HG02678 (cell line): ENCODE measurements at regions not wholly inside any gene's neighbourhood (a gene's known extent, or its start where the extent isn't known, plus 50 kb on each side); places are given as distances from the start of the nearest gene placed in this dataset.

Experiments
- ATAC-seq: cut with Tn5 transposase; IDR thresholded peaks from one replicate; pipeline ENCODE4 v1.9.1; 2021; ENCODE audit warnings: mild to moderate bottlenecking, moderate library complexity; ENCODE audit not compliant: unreplicated experiment

DNA sequence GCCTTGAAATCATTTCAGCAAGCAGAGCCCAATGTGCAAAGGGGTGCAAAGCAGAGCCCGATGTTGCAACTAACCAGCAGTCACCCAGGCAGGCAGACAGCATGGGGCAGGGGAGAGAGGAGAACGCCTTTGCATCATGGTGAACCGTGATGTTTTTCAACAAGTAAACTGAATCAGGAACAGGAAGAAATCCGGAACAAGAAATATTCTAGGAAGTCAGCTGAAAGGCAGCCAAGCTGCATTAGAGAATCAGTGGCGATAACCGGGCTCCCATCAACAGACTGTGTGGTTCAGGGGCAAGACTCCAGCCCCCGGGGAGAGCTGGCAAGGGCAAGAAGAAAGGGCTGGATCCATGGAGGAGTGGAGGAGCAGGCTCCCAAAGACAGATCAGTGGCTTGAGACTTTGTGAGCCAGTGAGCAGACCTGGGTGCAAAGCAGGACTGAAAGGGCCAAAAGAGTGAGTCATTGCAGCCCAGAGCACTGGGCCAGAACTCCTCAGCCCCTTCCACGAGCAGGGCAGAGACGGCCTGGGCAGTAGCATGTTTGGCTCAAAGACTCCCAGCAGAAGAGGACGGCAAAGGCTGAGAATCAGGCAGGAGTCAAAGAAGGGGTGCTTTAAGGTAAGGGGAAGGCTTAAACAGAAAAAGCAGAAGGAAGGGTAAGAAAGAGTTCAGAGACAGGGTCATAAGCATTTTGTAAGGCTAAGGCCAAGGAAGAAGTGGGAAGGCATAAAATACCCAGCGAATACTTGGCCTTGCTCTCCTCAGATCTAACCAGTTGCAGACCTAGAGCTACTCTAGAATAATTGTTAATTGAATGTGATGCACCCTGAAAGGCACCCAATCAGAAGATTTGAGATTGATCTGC lies 155.0 kb downstream of the SETD4 start:
- ATAC-seq = no peak

DNA sequence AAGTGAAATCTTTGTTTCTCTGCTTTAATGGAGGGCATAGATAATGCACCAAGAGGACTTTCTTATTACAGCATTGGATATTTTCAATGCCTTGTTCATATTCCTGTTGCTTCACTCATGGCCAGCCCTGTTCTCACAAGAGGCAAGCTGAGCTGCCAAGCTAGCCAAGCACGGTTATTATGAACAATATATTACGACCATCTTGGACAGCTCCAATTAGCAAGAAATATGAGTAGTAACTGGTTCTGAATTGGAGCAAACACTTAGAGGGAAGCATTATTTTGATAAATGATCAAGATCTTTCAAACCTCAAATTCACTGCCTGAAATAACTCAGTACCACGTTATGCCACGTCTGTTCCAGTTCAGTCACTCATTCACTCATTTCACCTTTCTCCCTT lies 159.8 kb downstream of the SETD4 start:
- ATAC-seq = no peak

DNA sequence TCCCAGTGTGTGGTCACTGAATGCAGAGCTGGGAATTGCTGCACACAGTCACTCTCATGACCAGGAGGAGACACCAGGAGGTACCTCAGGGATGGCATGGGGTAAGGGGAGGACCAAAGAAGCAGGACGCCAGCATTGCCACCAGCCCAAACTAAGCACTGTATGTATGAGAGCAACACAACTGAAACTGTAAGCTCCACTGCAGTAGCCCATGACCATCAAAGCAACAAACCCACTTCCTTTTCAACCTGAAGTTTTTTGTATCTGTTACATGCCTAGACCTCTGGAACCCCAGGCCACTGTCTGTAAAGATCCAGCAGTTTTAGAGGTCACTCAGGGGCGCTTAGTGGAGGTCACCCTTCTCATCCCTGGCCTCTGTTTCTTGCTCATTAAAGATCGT lies 164.3 kb downstream of the SETD4 start:
- ATAC-seq = no peak

DNA sequence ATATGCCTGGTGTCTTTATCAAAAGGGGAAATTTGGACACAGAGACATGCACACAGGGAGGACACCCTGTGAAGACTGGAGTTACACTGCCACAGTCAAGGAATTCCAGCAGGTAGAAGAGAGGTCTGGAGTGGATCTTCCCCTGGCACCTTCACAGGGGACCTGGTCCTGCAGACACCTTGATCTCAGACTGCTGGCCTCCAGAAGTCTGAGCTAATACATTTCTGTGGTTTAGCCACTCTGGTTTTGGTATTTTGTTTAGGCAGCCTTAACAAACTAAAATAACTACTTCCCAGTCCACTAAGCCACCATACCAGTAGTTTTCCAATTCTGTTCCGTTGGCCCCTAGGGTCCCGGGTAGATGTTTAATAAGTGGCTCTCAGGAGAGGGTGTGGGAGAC lies 164.7 kb downstream of the SETD4 start:
- no peak for ATAC-seq

- ATAC-seq = no peak
Measured at GRCh38 chr21:35893156-35893555, 167.2 kb downstream of the SETD4 start.

- no peak for ATAC-seq
Measured at GRCh38 chr21:35886887-35887286, 173.4 kb downstream of the SETD4 start.

DNA sequence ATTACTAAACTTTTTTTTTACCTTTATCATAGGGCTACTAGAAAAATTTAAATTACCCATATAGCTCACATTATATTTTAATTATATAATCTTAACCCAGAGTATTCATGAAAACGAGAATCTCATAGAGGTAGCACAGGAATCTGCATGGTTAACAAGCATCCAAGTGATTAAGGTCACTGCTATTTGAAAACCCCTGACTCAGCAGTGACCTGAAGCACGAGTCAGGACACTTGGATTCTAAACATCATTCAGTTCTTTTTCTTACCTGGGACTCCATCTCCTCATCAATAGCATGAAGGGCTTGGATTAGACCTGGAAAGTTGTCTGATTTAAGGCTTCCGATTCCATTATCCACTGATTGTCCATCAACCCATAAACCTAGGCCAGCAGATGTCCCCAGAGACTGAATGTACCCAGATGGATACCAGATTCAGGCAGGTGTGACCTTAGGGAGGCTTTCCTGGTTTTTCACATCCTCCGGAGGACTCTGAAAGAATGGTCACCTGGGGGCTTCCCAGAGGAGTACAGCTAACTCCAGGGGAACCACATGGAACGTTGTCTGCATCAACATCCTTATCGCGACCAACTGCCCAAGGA lies 174.3 kb downstream of the SETD4 start:
- no peak for ATAC-seq

DNA sequence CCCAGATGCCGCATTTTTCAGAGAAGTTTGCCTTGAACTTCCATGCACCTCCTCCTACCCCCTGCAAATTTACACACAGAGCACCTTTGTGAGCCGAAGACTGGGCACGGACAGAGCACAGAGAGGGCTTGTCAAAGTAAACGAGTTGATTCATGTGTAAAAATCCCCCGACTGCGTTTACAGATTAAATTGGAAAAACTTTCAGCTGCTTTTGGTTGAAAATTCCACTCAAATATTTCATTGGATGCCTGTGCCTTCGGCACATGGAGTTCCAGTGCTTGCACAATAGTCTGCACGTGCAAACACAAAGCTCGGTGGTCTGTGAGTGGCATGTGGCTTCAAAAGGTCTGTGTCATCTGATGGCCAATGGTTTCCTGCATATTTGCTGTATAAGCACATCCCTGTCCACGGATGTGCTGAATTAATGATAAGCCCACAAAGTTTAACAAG lies 177.5 kb downstream of the SETD4 start:
- ATAC-seq = no peak

GRCh38 chr21:35873441-35873840 lies 186.9 kb downstream of the SETD4 start:
- no peak for ATAC-seq

- no peak for ATAC-seq
Measured at GRCh38 chr21:35871906-35872305, 188.4 kb downstream of the SETD4 start.

DNA sequence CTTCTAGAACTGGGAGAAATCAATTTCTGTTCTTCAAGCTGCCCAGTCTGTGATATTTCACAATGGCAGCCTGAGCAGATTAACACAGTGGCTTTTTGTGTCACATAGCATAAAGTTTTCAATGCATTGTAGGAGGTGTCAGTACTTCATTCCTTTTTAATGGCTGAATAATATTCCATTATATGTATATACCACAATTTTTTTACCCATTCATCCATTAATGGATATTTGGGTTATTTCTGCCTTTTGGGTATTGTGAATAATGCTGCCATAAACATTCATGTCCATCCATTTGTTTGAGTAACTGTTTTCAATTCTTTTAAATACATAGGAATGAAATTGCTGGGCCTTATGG lies 191.5 kb downstream of the SETD4 start:
- no peak for ATAC-seq

GRCh38 chr21:35868005-35868868 lies 192.1 kb downstream of the SETD4 start:
- ATAC-seq = no peak

GRCh38 chr21:35864039-35864438 lies 196.3 kb downstream of the SETD4 start:
- ATAC-seq = no peak

DNA sequence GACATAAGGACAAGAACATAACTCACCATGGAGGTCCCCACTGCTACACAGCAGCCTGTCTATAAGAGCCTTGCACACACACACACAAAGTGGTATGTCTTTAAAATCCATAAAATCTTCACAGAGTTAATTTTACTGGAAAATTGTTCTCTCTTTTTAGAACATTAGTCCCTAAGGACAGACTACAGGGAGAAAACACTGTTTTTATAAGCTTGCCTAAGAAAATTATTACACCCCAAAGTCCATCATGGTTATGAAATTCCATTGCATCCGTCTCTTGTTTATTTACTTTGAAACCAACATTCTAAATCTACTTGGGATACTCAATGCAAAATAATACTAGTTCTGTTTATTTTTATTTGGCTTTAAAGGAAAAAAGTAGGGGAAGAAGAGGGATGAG lies 197.4 kb downstream of the SETD4 start:
- ATAC-seq = no peak

GRCh38 chr21:35861661-35862060 lies 198.7 kb downstream of the SETD4 start:
- ATAC-seq = no peak

GRCh38 chr21:35860189-35860869 lies 200.0 kb downstream of the SETD4 start:
- ATAC-seq = no peak

- no peak for ATAC-seq
Measured at GRCh38 chr21:35859677-35860076, 200.6 kb downstream of the SETD4 start.

GRCh38 chr21:35857095-35857494 lies 203.2 kb downstream of the SETD4 start:
- ATAC-seq = no peak

GRCh38 chr21:35855484-35855883 lies 204.8 kb downstream of the SETD4 start:
- no peak for ATAC-seq

DNA sequence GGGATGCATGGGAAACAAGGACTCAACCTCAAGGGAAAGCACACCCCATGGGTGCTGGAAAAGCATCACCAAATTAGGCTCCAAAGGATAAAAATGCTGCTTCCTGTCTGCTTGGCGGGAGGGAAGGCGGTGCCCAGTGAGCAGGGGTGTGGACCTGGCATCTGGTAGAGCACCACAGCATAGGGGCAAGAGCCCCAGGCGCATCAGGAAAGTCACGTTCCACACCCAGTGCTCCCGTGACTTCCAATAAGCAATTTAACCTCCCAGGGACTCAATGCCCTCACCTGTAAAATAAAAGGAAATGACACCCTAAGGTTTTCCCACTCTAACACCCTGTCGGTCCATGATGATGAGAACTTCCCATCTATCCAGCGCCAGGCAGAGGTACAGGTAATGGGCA lies 206.0 kb downstream of the SETD4 start:
- ATAC-seq = no peak
